HAP-1 (cell line): ENCODE measurements at regions not wholly inside any gene's neighbourhood (a gene's known extent, or its start where the extent isn't known, plus 50 kb on each side); places are given as distances from the start of the nearest gene placed in this dataset.
"Not testable (repeated sequence)": the region's sequence is repeated elsewhere in the genome, so short reads cannot be mapped to it uniquely, and the experiment has no call there.

ENCODE experiments used
- DNase-seq, 2 experiments: peaks; one replicate each; pipeline ENCODE4 v3.0.0-alpha.2; 2016 to 2020; ENCODE audit warnings: low spot score in 2 of 2
- H3K27me3 ChIP-seq: fragments of 250-450 bp; sonication (Bioruptor Pico); 2 replicates; pipeline ENCODE4 v1.5.1; 2020; ENCODE audit warnings: low read depth, mild to moderate bottlenecking, moderate library complexity
- H3K36me3 ChIP-seq: fragments of 250-450 bp; sonication (Bioruptor Pico); replicated peaks from 2 replicates; pipeline ENCODE4 v1.5.1; 2020; ENCODE audit warnings: mild to moderate bottlenecking
- H3K4me1 ChIP-seq: fragments of 250-450 bp; sonication (Bioruptor Pico); 2 replicates; pipeline ENCODE4 v1.5.1; 2020; ENCODE audit warnings: mild to moderate bottlenecking
- H3K4me3 ChIP-seq: fragments of 250-450 bp; sonication (Bioruptor Pico); 2 replicates; pipeline ENCODE4 v1.5.1; 2020; ENCODE audit warnings: mild to moderate bottlenecking, moderate library complexity
- H3K9me3 ChIP-seq: fragments of 250-450 bp; sonication (Bioruptor Pico); 2 replicates; pipeline ENCODE4 v1.5.1; 2020; ENCODE audit warnings: mild to moderate bottlenecking, moderate library complexity
- in situ Hi-C: fragments of 300-500 bp; cut with MboI; formaldehyde crosslinking; loops from 3 replicates; pipeline ENCODE4 v1.14.3; 2020; ENCODE audit warnings: low sequenced_read_pairs, inconsistent platforms, mixed read lengths

DNA sequence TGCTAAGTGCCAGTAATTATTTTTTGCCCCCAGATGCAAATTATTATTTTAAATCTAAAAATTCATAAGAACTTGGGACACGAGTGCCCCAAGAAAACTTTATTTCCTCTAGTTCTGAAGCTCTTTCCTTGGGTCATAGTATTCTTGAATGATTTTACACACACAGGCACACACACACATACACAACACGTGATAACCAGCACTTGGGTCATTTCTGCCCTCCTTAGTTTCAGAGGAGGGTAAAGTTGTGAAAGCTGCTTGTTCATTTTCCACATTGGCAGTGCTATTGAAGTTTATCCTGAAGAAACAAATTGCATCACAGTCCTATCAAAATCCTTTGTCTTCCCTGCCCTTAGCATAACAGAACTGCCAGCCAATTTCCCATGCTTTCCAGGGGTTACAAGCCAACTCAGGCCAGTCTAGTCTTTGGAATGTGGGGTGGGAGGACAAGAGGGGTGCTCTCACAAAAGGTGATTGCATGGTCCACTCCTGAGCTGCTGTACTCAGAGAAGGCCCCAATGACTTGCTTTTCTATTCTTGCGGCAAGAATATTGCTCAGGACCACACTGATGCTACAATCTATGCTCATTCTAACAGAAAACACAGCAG lies 98.5 kb upstream of the POGK start:
- no peaks in the 10 kb centered on the region for H3K4me1 ChIP-seq
- no peak for DNase-seq
- H3K36me3 ChIP-seq: no peaks in the 10 kb centered on the region
- no peaks in the 10 kb centered on the region for H3K9me3 ChIP-seq
- H3K4me3 ChIP-seq: no peak overlapping the region
- in situ Hi-C loops: no loop called here
- H3K27me3 ChIP-seq: no peaks in the 10 kb centered on the region

DNA sequence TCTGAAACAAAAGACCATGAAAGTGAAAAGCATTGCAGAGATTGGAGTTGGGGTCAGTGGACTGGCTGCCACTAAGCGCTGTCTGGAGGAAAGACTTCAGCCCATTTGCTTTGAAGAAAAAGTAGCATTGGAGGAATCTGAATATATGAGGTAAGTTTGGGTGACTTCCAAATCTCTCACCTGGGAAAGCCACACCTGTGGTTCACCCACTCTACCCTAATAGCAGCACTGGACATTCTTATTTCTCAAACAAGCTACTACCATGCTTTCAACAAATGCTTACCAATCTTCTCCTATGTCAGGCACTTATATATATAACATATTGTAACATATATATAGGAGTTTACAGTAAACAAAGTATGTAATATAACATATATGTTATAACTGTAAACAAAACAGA lies 76.0 kb upstream of the POGK start:
- no peaks in the 10 kb centered on the region for H3K9me3 ChIP-seq
- in situ Hi-C loops: no loop called here

DNA sequence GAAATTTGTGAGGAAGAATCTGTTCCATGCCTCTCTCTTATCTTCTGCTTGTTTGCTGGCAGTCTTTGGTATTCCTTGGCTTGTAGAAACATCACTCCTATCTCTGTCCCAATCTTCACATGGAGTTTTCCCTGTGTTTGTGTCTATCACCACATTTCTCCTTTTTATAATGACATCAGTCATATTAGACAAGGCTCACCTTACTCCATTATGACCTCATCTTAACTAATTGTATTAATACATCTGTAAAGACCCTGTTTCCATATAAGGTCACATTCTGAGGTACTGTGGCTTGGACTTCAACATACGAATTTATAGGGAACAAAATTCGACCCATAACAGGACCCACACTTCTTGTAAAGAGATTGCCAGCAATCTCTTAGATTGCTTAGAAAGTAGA lies 72.3 kb upstream of the POGK start:
- H3K4me1 ChIP-seq: no peaks in the 10 kb centered on the region
- H3K27me3 ChIP-seq: 0 out of 2 replicates have a peak, but pooled peaks cover 3% of the 10 kb centered on the region
- no peaks in the 10 kb centered on the region for H3K9me3 ChIP-seq
- in situ Hi-C loops: no loop called here
- H3K4me3 ChIP-seq: no peak overlapping the region
- DNase-seq: no peak
- no peaks in the 10 kb centered on the region for H3K36me3 ChIP-seq

More for the DNA sequence above, 76.0 kb upstream of the POGK start:
- Histone ChIP-seq H3K4me3 (no peak overlapping the region), H3K36me3 (no peaks in the 10 kb centered on the region), H3K4me1 (no peaks in the 10 kb centered on the region), H3K27me3 (0 out of 2 replicates have a peak, but pooled peaks cover 3% of the 10 kb centered on the region)
- no peak for DNase-seq

DNA sequence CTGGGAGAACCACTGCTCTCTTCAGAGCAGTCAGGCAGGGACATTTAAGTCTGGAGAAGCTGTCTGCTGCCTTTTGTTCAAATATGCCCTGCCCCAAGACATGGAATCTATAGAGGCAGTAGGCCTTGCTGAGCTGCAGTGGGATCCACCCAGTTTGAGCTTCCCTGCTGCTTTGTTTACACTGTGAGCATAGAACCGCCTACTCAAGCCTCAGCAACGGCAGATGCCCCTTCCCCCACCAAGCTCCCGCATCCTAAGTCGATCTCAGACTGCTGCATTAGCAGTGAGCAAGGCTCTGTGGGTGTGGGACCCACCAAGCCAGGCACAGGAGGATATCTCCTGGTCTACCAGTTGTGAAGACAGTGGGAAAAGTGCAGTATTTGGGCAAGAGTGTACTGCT lies 54.6 kb upstream of the POGK start:
- H3K27me3 ChIP-seq, DNase-seq, H3K4me1 ChIP-seq, H3K36me3 ChIP-seq, H3K9me3 ChIP-seq, in situ Hi-C loops, H3K4me3 ChIP-seq: not testable (repeated sequence)

DNA sequence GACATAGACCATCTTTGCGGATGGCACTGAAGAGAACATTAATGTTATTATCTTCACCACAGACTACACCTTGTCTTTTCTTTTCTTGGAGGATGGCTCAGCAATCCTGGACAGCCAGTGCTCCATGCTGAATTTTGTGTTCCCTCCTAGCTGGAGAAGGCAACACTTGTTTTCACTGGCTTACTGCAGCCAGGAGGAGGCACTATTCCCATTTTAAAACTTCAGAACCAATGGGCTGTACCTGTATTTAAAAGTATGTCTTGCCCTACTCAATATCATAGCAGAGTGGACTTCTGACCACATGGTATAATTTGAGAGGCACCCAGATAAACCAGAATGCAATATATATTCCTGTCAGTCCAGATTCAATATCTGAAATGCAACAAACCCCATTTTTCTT lies 53.3 kb upstream of the POGK start:
- DNase-seq: no peak
- no peaks in the 10 kb centered on the region for H3K9me3 ChIP-seq
- in situ Hi-C loops: no loop called here
- no peaks in the 10 kb centered on the region for H3K4me1 ChIP-seq
- H3K36me3 ChIP-seq: no peaks in the 10 kb centered on the region
- no peaks in the 10 kb centered on the region for H3K27me3 ChIP-seq
- no peak overlapping the region for H3K4me3 ChIP-seq

DNA sequence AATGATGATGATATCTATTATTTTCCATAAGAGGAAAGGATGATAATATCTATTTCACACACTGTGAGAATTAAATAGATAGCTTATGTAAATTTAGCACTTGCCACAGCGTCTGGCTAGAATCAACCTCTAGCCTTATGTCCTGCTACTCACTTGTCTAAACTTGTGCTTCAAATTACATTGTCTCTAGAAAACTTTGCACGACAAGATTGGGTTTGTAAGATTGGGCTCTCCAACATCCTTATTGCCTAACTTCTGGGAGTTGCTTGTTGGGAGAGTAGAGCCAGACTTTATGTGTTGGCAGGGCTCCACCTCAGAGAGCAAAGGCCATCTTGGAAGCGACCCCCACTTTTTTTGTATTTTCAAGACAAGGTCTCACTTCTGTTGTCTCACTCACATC lies 50.0 kb upstream of the POGK start:
- Histone ChIP-seq H3K36me3 (no peaks in the 10 kb centered on the region), H3K27me3 (no peaks in the 10 kb centered on the region), H3K9me3 (no peaks in the 10 kb centered on the region), H3K4me3 (no peak overlapping the region), H3K4me1 (no peaks in the 10 kb centered on the region)
- in situ Hi-C loops: no loop called here
- DNase-seq: no peak
